ENCODE measurements at regions not wholly inside any gene's neighbourhood (a gene's known extent, or its start where the extent isn't known, plus 50 kb on each side); places are given as distances from the start of the nearest gene placed in this dataset.
"Not testable (repeated sequence)": the region's sequence is repeated elsewhere in the genome, so short reads cannot be mapped to it uniquely, and the experiment has no call there.

GRCh38 chr12:118541071-118541470 is 164.7 kb downstream of the SUDS3 start:
- no peak for DNase-seq

- no peak for DNase-seq
Measured at GRCh38 chr12:118541934-118542333, 165.6 kb downstream of the SUDS3 start.

GRCh38 chr12:118543651-118544050 is 167.3 kb downstream of the SUDS3 start:
- DNase-seq: no peak

GRCh38 chr12:118544569-118544968 is 168.2 kb downstream of the SUDS3 start:
- no peak for DNase-seq

- DNase-seq: not testable (repeated sequence)
Measured at GRCh38 chr12:118547606-118548005, 171.3 kb downstream of the SUDS3 start.

GRCh38 chr12:118548887-118549509 is 172.6 kb downstream of the SUDS3 start:
- no peak for DNase-seq

- DNase-seq: no peak
Measured at GRCh38 chr12:118549510-118549980, 173.2 kb downstream of the SUDS3 start.

- DNase-seq: no peak
Measured at GRCh38 chr12:118553856-118554504, 177.6 kb downstream of the SUDS3 start.

- DNase-seq: no peak
Measured at GRCh38 chr12:118558941-118559340, 182.6 kb downstream of the SUDS3 start.

GRCh38 chr12:118560733-118561132 is 184.4 kb downstream of the SUDS3 start:
- DNase-seq: no peak

GRCh38 chr12:118571730-118572129 is 195.4 kb downstream of the SUDS3 start:
- no peak for DNase-seq

GRCh38 chr12:118574288-118574687 is 197.9 kb downstream of the SUDS3 start:
- no peak for DNase-seq

- DNase-seq: no peak
Measured at GRCh38 chr12:118575730-118576129, 199.4 kb downstream of the SUDS3 start.

- no peak for DNase-seq
Measured at GRCh38 chr12:118581371-118581770, 205.0 kb downstream of the SUDS3 start.

GRCh38 chr12:118582863-118583262 is 206.5 kb downstream of the SUDS3 start:
- no peak for DNase-seq

- DNase-seq: no peak
Measured at GRCh38 chr12:118586433-118586832, 210.1 kb downstream of the SUDS3 start.

- DNase-seq: no peak
Measured at GRCh38 chr12:118589162-118589561, 212.8 kb downstream of the SUDS3 start.

GRCh38 chr12:118590406-118591150 is 214.2 kb downstream of the SUDS3 start:
- DNase-seq: no peak

GRCh38 chr12:118603610-118604361 is 227.4 kb downstream of the SUDS3 start:
- DNase-seq: peak; percentile 9

- no peak for DNase-seq
Measured at GRCh38 chr12:118606690-118607089, 230.3 kb downstream of the SUDS3 start.

GRCh38 chr12:118607831-118608230 is 231.5 kb downstream of the SUDS3 start:
- no peak for DNase-seq

- DNase-seq: no peak
Measured at GRCh38 chr12:118608770-118609344, 232.5 kb downstream of the SUDS3 start.

- DNase-seq: no peak
Measured at GRCh38 chr12:118611295-118611694, 234.9 kb downstream of the SUDS3 start.
